ENCODE measurements at regions not wholly inside any gene's neighbourhood (a gene's known extent, or its start where the extent isn't known, plus 50 kb on each side); places are given as distances from the start of the nearest gene placed in this dataset.

GRCh38 chr5:5025098-5025773, 114.9 kb upstream of the ADAMTS16 start:
- intact Hi-C loops (cut with DNase I): no loop called here
- no peak for DNase-seq (ENCODE audit: extremely low spot score in 2 of 2)
- Histone ChIP-seq H3K27ac (no peak overlapping the region), H3K9me3 (no peaks in the 10 kb centered on the region), H3K36me3 (no peaks in the 10 kb centered on the region), H3K4me1 (no peaks in the 10 kb centered on the region), H3K4me3 (no peak overlapping the region), H3K27me3 (no peaks in the 10 kb centered on the region)
- TF ChIP-seq POLR2A (IDR thresholded peaks at IDR 0.05): no peak
- no peak for TF ChIP-seq POLR2AphosphoS5 (IDR thresholded peaks at IDR 0.05; ENCODE audit: insufficient read depth in 1 of 2, low read depth in 1 of 2)
- no peak for TF ChIP-seq CTCF (IDR thresholded peaks at IDR 0.05)

- no peak for TF ChIP-seq POLR2A (IDR thresholded peaks at IDR 0.05)
- TF ChIP-seq POLR2AphosphoS5 (IDR thresholded peaks at IDR 0.05; ENCODE audit: insufficient read depth in 1 of 2, low read depth in 1 of 2): no peak
- no peak for TF ChIP-seq CTCF (IDR thresholded peaks at IDR 0.05)
- no peaks in the 10 kb centered on the region for H3K4me1 ChIP-seq
- intact Hi-C loops (cut with DNase I): no loop called here
- H3K36me3 ChIP-seq: no peaks in the 10 kb centered on the region
- H3K9me3 ChIP-seq: no peaks in the 10 kb centered on the region
- no peak for DNase-seq (ENCODE audit: extremely low spot score in 2 of 2)
- no peak overlapping the region for H3K27ac ChIP-seq
- no peak overlapping the region for H3K4me3 ChIP-seq
- H3K27me3 ChIP-seq: no peaks in the 10 kb centered on the region
Measured at GRCh38 chr5:5025774-5026408, 114.2 kb upstream of the ADAMTS16 start.

GRCh38 chr5:5026409-5026785, 113.7 kb upstream of the ADAMTS16 start:
- H3K9me3 ChIP-seq: no peaks in the 10 kb centered on the region
- no peaks in the 10 kb centered on the region for H3K4me1 ChIP-seq
- no peaks in the 10 kb centered on the region for H3K36me3 ChIP-seq
- no peak overlapping the region for H3K27ac ChIP-seq
- no peaks in the 10 kb centered on the region for H3K27me3 ChIP-seq
- no peak for DNase-seq (ENCODE audit: extremely low spot score in 2 of 2)
- TF ChIP-seq CTCF (IDR thresholded peaks at IDR 0.05): no peak
- TF ChIP-seq POLR2A (IDR thresholded peaks at IDR 0.05): no peak
- no peak for TF ChIP-seq POLR2AphosphoS5 (IDR thresholded peaks at IDR 0.05; ENCODE audit: insufficient read depth in 1 of 2, low read depth in 1 of 2)
- intact Hi-C loops (cut with DNase I): no loop called here
- no peak overlapping the region for H3K4me3 ChIP-seq

GRCh38 chr5:5031665-5032064, 108.5 kb upstream of the ADAMTS16 start:
- Histone ChIP-seq H3K4me1 (no peaks in the 10 kb centered on the region), H3K9me3 (no peaks in the 10 kb centered on the region), H3K36me3 (no peaks in the 10 kb centered on the region), H3K27me3 (no peaks in the 10 kb centered on the region), H3K27ac (no peak overlapping the region), H3K4me3 (no peak overlapping the region)
- DNase-seq (ENCODE audit: extremely low spot score in 2 of 2): no peak
- TF ChIP-seq POLR2A (IDR thresholded peaks at IDR 0.05) (no peak), CTCF (IDR thresholded peaks at IDR 0.05) (no peak), POLR2AphosphoS5 (IDR thresholded peaks at IDR 0.05; ENCODE audit: insufficient read depth in 1 of 2, low read depth in 1 of 2) (no peak)
- intact Hi-C loops (cut with DNase I): no loop called here

GRCh38 chr5:5037674-5038073, 102.5 kb upstream of the ADAMTS16 start:
- H3K4me1 ChIP-seq: no peaks in the 10 kb centered on the region
- no peak overlapping the region for H3K27ac ChIP-seq
- TF ChIP-seq POLR2A (IDR thresholded peaks at IDR 0.05) (no peak), POLR2AphosphoS5 (IDR thresholded peaks at IDR 0.05; ENCODE audit: insufficient read depth in 1 of 2, low read depth in 1 of 2) (no peak), CTCF (IDR thresholded peaks at IDR 0.05) (no peak)
- no peaks in the 10 kb centered on the region for H3K36me3 ChIP-seq
- no peaks in the 10 kb centered on the region for H3K9me3 ChIP-seq
- H3K27me3 ChIP-seq: no peaks in the 10 kb centered on the region
- H3K4me3 ChIP-seq: no peak overlapping the region
- DNase-seq (ENCODE audit: extremely low spot score in 2 of 2): no peak
- intact Hi-C loops (cut with DNase I): no loop called here
